Tibial nerve (tissue), 4 donors: ENCODE measurements at regions not wholly inside any gene's neighbourhood (a gene's known extent, or its start where the extent isn't known, plus 50 kb on each side); places are given as distances from the start of the nearest gene placed in this dataset.

Experiments
- CTCF ChIP-seq, 5 experiments: fragments of 200-600 bp in 3 of 5; fragments of 450-650 bp in 2 of 5; sonication (generic) in 3 of 5; IDR thresholded peaks; one replicate each; pipeline ENCODE4 v1.5.1; 2016 to 2019; ENCODE audit warnings: antibody characterized with exemption in 5 of 5, mild to moderate bottlenecking in 3 of 5, moderate library complexity in 2 of 5
- EP300 ChIP-seq, 2 donors: sonication (generic); formaldehyde crosslinking; IDR thresholded peaks; one replicate each; pipeline ENCODE4 v1.6.1; 2017; ENCODE audit warnings: antibody characterized with exemption in 2 of 2, mild to moderate bottlenecking in 1 of 2

- TF ChIP-seq CTCF (IDR thresholded peaks at IDR 0.05) (no peak), EP300 (IDR thresholded peaks at IDR 0.05) (no peak)
Measured at GRCh38 chr13:80214050-80214449, 126.9 kb downstream of the SPRY2 start.
